ENCODE measurements at regions not wholly inside any gene's neighbourhood (a gene's known extent, or its start where the extent isn't known, plus 50 kb on each side); places are given as distances from the start of the nearest gene placed in this dataset.

DNA sequence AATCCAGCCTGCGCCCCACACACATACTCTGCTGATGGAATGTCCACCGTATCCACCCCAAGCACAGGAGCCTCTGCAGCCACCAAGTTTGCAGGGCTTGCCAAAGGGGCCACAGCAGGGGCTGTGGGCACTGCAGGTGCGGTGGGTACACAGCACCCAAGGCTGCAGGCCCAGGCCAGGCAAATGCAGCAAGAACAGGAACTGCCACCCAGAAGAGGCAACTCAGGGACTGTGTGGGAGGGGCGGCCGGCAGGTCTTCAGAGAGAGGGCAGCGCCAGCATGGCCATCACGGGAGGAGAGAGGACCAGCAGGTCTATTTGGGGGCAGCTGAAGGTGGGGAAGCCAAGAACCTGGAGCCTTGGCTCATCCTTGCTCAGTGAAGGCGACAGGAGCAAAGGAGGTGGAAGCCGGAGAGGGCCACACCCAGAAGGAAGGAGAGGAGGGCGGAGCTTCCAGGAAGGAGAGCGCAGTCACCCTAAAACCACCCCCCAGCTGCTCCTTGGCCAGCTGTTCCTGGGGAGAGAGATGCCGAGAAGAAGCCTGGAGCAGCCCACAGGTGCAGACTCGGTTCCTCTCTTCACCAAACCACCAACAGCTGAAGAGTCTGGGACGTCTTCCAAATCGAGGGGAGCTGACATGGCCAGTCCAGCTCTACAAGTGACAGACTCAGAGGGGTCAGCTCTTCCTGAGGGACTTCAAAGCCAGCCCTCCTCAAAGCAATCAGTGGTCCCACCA lies 265.1 kb upstream of the CDYL start:
- Histone ChIP-seq H3K9ac (ENCODE audit: insufficient read depth in 1 of 2, low read depth in 2 of 2, low read length in 2 of 2) (no peak overlapping the region), H3K9me3 (replicated peaks; ENCODE audit: control insufficient read depth, insufficient read depth, low read depth, low read length) (no peaks in the 10 kb centered on the region), H2AFZ (ENCODE audit: low read depth, low read length) (no peak overlapping the region), H3K4me3 (no peak overlapping the region), H3K9me1 (ENCODE audit: control insufficient read depth, insufficient read depth, low read length) (no peaks in the 10 kb centered on the region), H4K20me1 (replicated peaks; ENCODE audit: control insufficient read depth, insufficient read depth, low read length) (no peaks in the 10 kb centered on the region), H3K4me2 (ENCODE audit: insufficient read depth, low read length) (no peak overlapping the region), H3K79me2 (ENCODE audit: control insufficient read depth, insufficient read depth, low read length) (no peaks in the 10 kb centered on the region), H3K27ac (ENCODE audit: extremely low read depth, low read depth, low read length) (no peak overlapping the region), H3K4me1 (replicated peaks in 1 of 2; ENCODE audit: control insufficient read depth in 2 of 2, insufficient read depth in 2 of 2, low read length in 2 of 2) (peaks cover 0 to 7% of the 10 kb centered on the region in 2 experiments; a peak in 2 of 5 replicates), H3K36me3 (ENCODE audit: control insufficient read depth, insufficient read depth, low read length) (no peaks in the 10 kb centered on the region), H3K27me3 (ENCODE audit: control insufficient read depth in 2 of 2, insufficient read depth in 2 of 2, low read length in 2 of 2) (peaks cover 37 to 56% of the 10 kb centered on the region in 2 experiments)
- ATAC-seq (no peak; the same call in 2 of the 3 replicates), DNase-seq (ENCODE audit: extremely low read depth in 1 of 4, low spot score in 3 of 4) (no peak), FAIRE-seq (no peak)
- intact Hi-C loops (cut with micrococcal nuclease) = no loop called here
- BruUV-seq (replicated peaks) = no TSS peak
- ChIA-PET POLR2A (interaction anchor here (0.6 kb wide), 1 partner anchor 93 kb away, joined by 3 read pairs; no protein-coding TSS in a partner anchor), CTCF (ENCODE audit: low intra/inter-chr PET ratio) (no interaction called here)
- in situ Hi-C loops (cut with MboI) = no loop called here
- TF ChIP-seq ZNF740 (CRISPR knock-in tag; IDR thresholded peaks at IDR 0.05) (no peak), ZNF740 (tag; IDR thresholded peaks at IDR 0.05) (no peak), MAZ (CRISPR knock-in tag; conservative IDR thresholded peaks at IDR 0.05 in 1 of 2, IDR thresholded peaks at IDR 0.05 in 1 of 2) (peak in 1 of 2 experiments; percentile 38; a peak in 1 of 4 replicates), ZKSCAN8 (CRISPR knock-in tag; IDR thresholded peaks at IDR 0.05) (no peak), ATF1 (CRISPR knock-in tag; IDR thresholded peaks at IDR 0.05) (no peak), ATF1 (tag; IDR thresholded peaks at IDR 0.05) (no peak), CHD2 (IDR thresholded peaks at IDR 0.05; ENCODE audit: low read depth, low read length) (no peak), NCOA4 (IDR thresholded peaks at IDR 0.05; ENCODE audit: partially characterized antibody) (no peak)
- TF ChIP-seq, protein P1, sequence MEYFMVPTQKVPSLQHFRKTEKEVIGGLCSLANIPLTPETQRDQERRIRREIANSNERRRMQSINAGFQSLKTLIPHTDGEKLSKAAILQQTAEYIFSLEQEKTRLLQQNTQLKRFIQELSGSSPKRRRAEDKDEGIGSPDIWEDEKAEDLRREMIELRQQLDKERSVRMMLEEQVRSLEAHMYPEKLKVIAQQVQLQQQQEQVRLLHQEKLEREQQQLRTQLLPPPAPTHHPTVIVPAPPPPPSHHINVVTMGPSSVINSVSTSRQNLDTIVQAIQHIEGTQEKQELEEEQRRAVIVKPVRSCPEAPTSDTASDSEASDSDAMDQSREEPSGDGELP (CRISPR knock-in tag; IDR thresholded peaks at IDR 0.05; ENCODE audit: borderline replicate concordance) = peak; percentile 49; the same call in 1 of the 2 replicates
- 5% methylated on average over 12 of the region's 15 CpGs for WGBS (ENCODE audit: insufficient coverage, low coverage, missing lambda C conversion rate)

All from K562 (cell line).